ENCODE measurements at regions not wholly inside any gene's neighbourhood (a gene's known extent, or its start where the extent isn't known, plus 50 kb on each side); places are given as distances from the start of the nearest gene placed in this dataset.

DNA sequence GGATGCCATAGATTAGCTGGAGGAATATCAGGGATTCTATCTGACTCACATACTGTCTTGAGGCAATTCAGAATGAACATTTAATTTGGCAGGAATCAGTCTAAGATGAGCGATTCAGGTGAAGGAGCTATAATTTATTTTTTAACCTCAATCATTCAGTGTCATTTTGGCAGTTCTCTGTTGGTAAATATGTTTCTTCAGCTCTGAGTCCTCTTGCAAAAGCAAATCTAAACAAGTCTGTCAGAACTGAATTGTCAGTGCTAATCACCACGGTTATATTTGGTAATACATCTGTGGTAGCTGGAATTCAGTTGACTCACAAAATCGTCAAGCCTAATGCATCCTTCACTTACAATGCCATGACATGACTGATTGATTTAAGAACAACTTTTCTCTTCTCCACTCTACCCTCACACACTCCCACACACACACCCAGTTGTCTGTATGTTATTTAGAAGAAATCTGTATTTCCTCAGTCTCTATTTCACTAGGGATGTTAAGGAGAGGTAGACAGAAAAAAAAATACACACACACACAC, 516.6 kb upstream of the NXPH2 start:
- intact Hi-C loops (cut with DNase I), result no loop called here
- H3K27ac ChIP-seq, result no peak overlapping the region
- WGBS, 2 donors, result 43 to 44% methylated on average over 3 of the region's 3 CpGs
- H3K36me3 ChIP-seq, result no peaks in the 10 kb centered on the region
- H3K4me3 ChIP-seq, result no peak overlapping the region
- ATAC-seq (no peak), DNase-seq (no peak), FAIRE-seq (no peak)
- TF ChIP-seq, protein P1, sequence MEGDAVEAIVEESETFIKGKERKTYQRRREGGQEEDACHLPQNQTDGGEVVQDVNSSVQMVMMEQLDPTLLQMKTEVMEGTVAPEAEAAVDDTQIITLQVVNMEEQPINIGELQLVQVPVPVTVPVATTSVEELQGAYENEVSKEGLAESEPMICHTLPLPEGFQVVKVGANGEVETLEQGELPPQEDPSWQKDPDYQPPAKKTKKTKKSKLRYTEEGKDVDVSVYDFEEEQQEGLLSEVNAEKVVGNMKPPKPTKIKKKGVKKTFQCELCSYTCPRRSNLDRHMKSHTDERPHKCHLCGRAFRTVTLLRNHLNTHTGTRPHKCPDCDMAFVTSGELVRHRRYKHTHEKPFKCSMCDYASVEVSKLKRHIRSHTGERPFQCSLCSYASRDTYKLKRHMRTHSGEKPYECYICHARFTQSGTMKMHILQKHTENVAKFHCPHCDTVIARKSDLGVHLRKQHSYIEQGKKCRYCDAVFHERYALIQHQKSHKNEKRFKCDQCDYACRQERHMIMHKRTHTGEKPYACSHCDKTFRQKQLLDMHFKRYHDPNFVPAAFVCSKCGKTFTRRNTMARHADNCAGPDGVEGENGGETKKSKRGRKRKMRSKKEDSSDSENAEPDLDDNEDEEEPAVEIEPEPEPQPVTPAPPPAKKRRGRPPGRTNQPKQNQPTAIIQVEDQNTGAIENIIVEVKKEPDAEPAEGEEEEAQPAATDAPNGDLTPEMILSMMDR (IDR thresholded peaks at IDR 0.05), result no peak
- no peaks in the 10 kb centered on the region for H3K27me3 ChIP-seq
- H3K9me3 ChIP-seq, result no peaks in the 10 kb centered on the region
- no peaks in the 10 kb centered on the region for H3K4me1 ChIP-seq

DNA sequence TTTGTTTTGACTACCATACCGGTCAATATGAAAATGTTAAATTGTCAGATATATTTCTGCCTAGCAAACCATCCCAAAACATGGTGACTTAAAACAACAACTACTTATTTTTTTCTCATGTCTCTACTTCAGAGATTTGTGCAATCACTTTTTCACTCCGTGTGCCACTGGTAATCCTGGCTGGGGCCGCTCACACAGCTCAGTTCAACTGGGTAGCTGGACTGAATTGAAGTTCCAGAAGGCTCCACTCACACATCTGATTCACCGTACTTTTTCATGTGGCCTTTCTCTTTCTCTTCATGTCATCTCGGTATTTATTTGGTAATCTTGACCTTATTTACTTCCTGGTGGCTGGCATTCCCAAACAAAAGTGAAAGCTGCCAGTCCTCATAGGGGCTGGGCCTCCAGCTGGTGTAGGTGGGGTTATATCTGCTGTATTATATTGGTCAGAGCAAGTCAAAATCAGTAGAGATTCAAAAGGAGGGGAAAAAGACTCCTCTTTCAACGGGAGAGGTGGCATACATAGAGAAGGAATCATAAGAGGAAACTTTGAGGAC, 513.9 kb upstream of the NXPH2 start:
- Histone ChIP-seq H3K4me3 (no peak overlapping the region), H3K4me1 (no peaks in the 10 kb centered on the region), H3K27me3 (no peaks in the 10 kb centered on the region), H3K27ac (no peak overlapping the region), H3K36me3 (no peaks in the 10 kb centered on the region), H3K9me3 (no peaks in the 10 kb centered on the region)
- intact Hi-C loops (cut with DNase I), result no loop called here
- no peak for FAIRE-seq
- TF ChIP-seq, protein P1 (IDR thresholded peaks at IDR 0.05), result no peak
- whole genome bisulfite sequencing, 2 donors, result 53 to 66% methylated on average over 6 of the region's 6 CpGs
- ATAC-seq, result no peak
- DNase-seq, result no peak

DNA sequence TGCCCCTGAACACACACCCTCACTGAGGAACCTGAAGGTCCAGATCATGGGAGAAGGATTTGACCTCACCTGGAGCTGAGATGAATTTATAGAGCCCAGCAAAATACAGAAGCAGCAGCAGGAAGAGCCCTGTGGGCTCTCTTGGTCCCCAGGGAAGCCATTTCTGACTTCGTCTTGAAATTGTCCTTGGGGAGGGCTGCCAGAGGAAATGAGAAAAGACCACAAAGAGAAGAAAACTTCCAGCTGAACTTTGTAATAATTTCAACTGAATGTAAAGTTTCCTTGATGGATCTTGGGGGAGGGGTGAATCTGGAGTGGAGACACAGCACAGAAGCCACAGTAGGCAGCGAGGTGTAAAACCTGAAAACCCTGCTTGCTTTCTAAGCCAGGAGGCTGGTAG, 500.9 kb upstream of the NXPH2 start:
- Histone ChIP-seq H3K27me3 (no peaks in the 10 kb centered on the region), H3K36me3 (no peaks in the 10 kb centered on the region), H3K9me3 (no peaks in the 10 kb centered on the region), H3K4me3 (no peak overlapping the region), H3K4me1 (no peaks in the 10 kb centered on the region), H3K27ac (no peak overlapping the region)
- TF ChIP-seq, protein P1 (IDR thresholded peaks at IDR 0.05), result no peak
- ATAC-seq, result no peak
- 53 to 74% methylated on average over 2 of the region's 2 CpGs for WGBS, 2 donors
- intact Hi-C loops (cut with DNase I), result no loop called here
- no peak for DNase-seq
- no peak for FAIRE-seq

DNA sequence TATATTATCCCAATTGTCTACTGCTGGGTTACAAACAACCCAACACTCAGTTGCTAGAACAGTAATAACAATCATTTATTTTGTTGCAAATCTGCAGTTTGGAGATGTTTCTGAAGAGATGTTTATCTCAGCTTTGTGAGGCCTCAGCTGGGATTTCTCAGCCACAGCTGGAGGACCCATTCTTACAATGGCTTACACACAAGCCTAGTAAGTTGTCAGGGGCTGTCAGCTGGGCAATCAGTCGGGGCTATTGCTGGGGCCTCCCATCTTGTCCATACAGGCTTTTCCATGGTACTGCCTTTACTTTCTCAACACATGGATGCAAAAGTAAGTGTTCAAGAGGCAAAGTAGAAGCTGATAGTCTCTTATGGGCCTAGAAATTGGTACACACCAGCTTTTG, 491.7 kb upstream of the NXPH2 start:
- H3K4me1 ChIP-seq, result no peaks in the 10 kb centered on the region
- H3K27me3 ChIP-seq, result no peaks in the 10 kb centered on the region
- H3K9me3 ChIP-seq, result no peaks in the 10 kb centered on the region
- no peak overlapping the region for H3K4me3 ChIP-seq
- intact Hi-C loops (cut with DNase I), result no loop called here
- no peak for ATAC-seq
- TF ChIP-seq, protein P1 (IDR thresholded peaks at IDR 0.05), result no peak
- WGBS, 2 donors, result 28 to 35% methylated on average over 1 of the region's 1 CpG
- FAIRE-seq, result no peak
- H3K36me3 ChIP-seq, result no peaks in the 10 kb centered on the region
- DNase-seq, result no peak
- H3K27ac ChIP-seq, result no peak overlapping the region

DNA sequence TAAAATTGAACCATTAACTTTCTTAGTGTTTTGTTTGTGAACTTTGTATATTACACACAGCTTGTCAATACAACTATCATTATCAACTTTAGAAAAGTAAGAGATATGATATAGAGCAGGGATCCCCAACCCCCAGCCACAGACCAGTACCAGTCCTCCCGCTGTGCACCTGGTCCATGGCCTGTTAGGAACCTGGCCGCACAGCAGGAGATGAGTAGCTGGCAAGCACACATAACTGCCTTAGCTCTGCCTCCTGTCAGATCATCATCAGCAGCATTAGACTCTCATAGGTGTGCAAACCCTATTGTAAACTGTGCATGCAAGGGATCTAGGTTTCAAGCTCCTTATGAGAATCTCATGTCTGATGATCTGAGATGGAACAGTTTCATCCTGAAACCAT, 491.0 kb upstream of the NXPH2 start:
- WGBS, 2 donors, result 70 to 75% methylated on average over 2 of the region's 2 CpGs
- no peak for FAIRE-seq

More for the DNA sequence above, 491.0 kb upstream of the NXPH2 start:
- TF ChIP-seq, protein P1 (IDR thresholded peaks at IDR 0.05), result no peak
- H3K4me1 ChIP-seq, result no peaks in the 10 kb centered on the region
- no peaks in the 10 kb centered on the region for H3K9me3 ChIP-seq
- no peaks in the 10 kb centered on the region for H3K36me3 ChIP-seq
- H3K27ac ChIP-seq, result no peak overlapping the region
- ATAC-seq, result no peak
- H3K27me3 ChIP-seq, result no peaks in the 10 kb centered on the region
- intact Hi-C loops (cut with DNase I), result no loop called here
- no peak overlapping the region for H3K4me3 ChIP-seq
- no peak for DNase-seq

All from pancreas (tissue), 10 donors.